ENCODE measurements at regions not wholly inside any gene's neighbourhood (a gene's known extent, or its start where the extent isn't known, plus 50 kb on each side); places are given as distances from the start of the nearest gene placed in this dataset.

DNA sequence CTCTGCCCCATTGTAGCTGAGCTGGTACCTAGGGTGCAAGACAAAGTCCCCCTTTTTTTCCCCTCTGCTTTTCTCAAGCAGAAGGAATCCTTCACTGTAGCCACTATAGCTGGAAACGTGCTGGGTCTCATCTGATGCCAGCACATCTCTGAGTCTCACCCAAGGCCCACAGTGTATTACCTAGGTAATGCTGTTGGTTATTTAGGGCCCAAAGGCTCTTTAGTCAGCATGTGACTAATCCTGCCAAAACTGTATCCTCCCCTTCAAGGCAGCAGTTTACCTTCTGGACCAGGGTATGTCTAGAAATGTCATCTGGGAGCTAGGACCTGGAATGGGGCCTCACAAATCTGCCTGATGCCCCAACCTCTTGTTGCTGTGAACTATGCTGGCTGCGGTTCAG is 423.4 kb downstream of the NUF2 start:
- no peak for DNase-seq (ENCODE audit: low read depth)

DNA sequence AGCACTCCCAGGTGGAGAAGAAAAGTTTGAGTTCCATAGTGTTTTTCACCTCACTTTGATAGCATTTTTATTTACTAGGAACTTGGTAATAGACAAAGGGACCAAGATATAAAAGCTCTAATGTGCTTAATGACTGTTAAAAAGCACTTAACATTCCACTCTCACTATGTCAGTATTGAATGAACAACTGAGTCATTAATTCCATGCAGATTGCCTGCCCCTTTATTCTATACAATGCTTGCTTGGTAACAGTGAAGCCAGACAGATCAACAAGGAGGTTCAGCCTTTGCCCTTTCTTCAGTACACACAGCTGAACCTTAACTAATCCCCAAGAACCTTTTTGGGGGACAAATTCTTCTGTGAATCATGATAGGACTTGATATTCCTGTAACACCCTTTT is 425.5 kb downstream of the NUF2 start:
- DNase-seq (ENCODE audit: low read depth): peak; percentile 9

GRCh38 chr1:163747855-163748254 is 426.1 kb downstream of the NUF2 start:
- DNase-seq (ENCODE audit: low read depth): no peak

DNA sequence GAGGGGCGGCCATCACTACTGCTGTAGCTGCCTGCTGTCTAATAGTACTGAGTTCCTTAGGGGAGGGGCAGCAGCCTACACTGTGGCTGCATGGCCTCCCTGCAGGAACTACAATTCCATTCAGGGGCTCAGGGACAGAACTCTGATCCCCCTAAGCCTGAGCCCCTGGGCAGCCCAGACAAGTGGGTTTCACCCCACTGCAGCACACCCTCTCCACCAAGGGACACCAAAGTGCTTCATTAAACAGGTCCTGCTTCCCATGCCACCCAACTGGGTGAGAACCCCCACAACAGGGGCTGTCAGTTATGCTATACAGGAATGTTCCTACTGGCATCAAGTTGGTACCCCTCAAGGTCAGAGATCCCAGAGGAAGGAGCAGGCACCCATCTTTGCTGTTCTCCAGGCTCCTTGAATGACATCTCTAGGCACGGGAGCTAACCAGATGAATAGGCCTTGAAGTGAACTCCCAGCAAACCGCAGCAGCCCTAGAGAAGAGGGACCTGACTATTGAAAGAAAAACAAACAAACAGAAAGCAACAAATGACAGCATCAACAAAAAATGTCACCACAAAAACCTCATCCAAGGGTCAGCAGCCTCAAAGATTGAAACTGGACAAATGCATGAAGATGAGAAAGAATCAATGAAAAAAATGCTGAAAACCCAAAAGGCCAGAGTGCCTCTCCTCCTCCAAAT is 437.4 kb downstream of the NUF2 start:
- DNase-seq (ENCODE audit: low read depth): peak; percentile 22

DNA sequence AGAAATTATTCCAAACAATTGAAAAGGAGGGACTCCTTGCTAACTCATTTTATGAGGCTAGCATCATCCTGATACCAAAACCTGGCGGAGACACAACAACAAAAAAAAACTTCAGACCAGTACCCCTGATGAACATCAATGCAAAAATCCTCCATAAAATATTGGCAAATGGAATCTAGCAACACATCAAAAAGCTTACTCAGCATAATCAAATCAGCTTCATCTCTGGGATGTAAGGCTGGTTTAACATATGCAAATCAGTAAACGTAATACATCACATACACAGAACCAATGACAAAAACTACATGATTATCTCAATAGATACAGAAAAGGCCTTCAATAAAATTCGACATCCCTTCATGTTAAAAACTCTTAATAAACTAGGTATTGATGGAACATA is 440.1 kb downstream of the NUF2 start:
- no peak for DNase-seq (ENCODE audit: low read depth)

GRCh38 chr1:163766257-163766918 is 444.6 kb downstream of the NUF2 start:
- no peak for DNase-seq (ENCODE audit: low read depth)

DNA sequence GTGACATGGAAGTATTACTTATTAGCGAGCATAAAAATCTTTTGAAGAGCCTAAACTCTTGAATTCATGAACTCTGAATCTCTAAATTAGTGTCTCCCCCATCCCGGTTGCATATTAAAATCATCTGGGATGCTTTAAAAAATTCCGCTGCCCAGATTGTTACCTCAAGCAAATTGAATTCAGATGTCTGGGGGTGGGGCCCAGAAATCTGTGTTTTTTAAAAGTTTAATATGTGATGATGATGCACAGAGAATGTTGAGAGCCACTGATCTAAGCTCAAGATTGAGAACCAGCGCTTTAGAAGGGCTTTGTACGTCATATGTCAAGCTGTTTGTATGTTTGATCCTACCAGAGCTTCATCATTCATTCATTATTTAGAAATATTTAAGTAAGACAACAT is 446.8 kb downstream of the NUF2 start:
- no peak for DNase-seq (ENCODE audit: low read depth)

- no peak for DNase-seq (ENCODE audit: low read depth)
These were observed 448.5 kb downstream of the NUF2 start for GRCh38 chr1:163770265-163770664.

- DNase-seq (ENCODE audit: low read depth): no peak
These were observed 449.9 kb downstream of the NUF2 start for GRCh38 chr1:163771637-163772036.

GRCh38 chr1:163772246-163772645 is 450.5 kb downstream of the NUF2 start:
- DNase-seq (ENCODE audit: low read depth): no peak

GRCh38 chr1:163773396-163773795 is 451.6 kb downstream of the NUF2 start:
- DNase-seq (ENCODE audit: low read depth): no peak

DNA sequence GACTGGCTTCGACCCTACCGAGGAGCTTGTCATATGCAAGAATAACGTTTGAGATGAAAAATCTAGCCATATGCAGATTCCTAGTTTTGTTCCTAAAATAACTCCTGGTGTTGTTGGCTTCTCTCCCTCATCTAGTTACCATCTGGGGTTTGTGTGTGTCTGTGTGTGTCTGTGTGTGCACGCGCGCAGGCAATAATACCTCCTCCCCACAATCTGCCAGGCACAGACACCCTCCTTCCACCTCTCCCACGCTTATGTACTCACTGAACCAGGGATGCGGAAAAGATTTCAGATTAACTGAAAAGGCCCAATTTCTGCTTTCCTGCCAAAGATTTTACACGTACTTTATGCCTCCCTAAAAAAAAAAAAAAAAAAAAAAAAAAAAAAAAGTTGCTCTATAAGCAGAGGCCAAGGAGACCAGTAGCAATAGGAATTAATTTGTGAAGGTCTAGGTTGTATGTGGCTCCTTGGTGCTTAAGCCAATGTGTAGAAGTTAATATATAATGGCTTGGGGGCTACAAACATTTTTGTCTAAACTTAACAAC is 452.7 kb downstream of the NUF2 start:
- no peak for DNase-seq (ENCODE audit: low read depth)

DNA sequence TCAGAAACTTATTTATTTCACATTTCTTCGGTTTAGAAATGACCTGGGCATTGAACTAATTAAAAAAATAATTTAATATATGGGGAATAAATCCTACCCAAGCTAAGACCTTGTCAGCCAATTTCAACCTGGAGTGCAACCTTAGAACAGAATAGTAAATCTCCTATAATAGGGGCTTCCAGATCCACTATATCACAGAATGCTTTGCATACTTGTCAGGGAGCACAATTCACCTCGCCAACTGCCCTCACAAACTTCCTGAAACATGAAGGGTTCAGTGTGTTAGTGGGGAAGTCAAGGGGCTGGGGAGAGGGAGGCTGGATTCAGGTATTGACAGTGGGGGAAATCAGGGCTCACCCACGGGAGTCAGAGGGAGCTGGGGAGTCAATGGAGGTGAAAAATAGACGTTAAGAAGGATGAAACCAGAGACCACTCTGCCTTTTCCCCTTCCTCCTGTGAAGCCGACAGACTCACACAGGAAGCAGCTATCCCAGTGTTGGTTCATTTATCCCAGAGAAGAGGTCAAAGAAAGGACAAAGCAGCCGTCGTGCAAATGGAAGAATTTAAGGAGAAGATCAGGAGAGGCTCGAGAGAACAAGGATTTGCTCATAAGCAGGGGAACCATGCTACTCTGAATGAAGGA is 453.3 kb downstream of the NUF2 start:
- no peak for DNase-seq (ENCODE audit: low read depth)

- no peak for DNase-seq (ENCODE audit: low read depth)
These were observed 455.5 kb downstream of the NUF2 start for GRCh38 chr1:163777205-163777604.

GRCh38 chr1:163781146-163781545 is 459.4 kb downstream of the NUF2 start:
- DNase-seq (ENCODE audit: low read depth): no peak

- no peak for DNase-seq (ENCODE audit: low read depth)
These were observed 464.2 kb downstream of the NUF2 start for GRCh38 chr1:163785868-163786405.

DNA sequence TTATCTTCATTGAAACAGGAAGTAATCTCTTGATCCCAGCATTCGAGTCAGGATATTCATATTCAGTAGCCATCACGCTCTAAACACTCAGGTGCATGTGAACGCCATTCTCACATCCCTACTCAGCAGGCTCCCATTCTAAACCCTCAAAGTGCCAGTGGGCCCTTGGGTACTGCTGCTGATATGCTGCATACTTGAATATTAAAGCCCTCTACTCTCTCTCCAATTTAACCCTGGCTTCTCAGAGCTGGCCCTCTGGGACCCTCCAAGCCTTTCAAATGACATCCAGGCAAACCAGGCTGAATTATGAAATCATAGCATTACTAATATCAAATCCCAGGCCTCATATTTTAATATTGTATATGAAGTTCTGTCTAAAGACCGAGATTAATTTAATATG is 468.2 kb downstream of the NUF2 start:
- DNase-seq (ENCODE audit: low read depth): no peak

- DNase-seq (ENCODE audit: low read depth): no peak
These were observed 472.8 kb downstream of the NUF2 start for GRCh38 chr1:163794551-163794950.

DNA sequence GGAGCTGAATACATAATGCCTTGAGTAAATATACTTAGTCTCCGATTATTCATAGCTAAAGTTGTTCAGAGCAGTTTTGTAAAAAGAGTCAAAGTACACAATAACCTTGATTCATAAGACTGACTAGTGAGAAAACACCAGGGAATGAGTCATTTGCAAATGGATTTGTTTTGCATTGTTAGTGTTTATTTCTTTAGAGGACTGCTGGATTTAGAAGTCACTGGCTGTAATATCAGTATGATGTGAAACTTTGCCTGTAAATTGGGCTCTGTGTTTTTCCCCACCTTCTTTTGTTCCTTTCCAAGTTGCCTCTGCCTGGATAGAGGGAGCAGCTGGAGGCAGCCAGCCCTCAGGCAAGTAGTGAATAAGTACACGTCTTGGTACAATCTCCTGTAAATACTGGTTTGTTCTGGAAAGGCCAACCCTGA is 474.7 kb downstream of the NUF2 start:
- DNase-seq (ENCODE audit: low read depth): peak; percentile 23

- no peak for DNase-seq (ENCODE audit: low read depth)
These were observed 476.1 kb downstream of the NUF2 start for GRCh38 chr1:163797816-163798215.

DNA sequence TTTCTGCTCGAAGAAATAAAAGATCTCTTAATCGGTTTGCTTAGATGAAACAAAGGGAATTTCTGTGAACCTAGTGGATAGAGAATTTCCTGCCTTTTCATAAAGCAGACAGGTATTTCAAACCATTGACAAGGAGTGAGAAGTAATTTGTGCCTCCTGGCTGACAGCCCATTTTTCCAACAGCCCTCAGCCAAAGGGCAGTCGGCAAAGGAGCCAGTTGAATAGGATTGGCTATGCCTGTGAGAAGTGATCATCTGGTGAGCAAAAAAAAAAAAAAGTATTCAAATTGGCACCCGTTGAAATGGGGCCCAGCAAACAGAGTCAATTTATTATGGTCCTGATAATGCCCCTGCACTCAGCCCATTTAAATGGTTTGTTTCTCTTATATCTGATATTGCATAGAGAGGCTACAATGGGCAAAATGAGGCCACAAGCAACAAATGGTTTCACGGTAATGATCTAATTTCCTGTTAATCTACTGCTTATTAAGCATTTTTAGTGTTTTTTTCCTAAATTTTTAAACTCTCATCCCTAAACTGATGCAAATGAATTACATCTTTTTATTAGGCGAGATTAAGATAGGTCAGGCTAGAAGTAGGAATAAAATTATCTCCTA is 477.5 kb downstream of the NUF2 start:
- DNase-seq (ENCODE audit: low read depth): no peak

GRCh38 chr1:163807331-163808049 is 485.7 kb downstream of the NUF2 start:
- DNase-seq (ENCODE audit: low read depth): no peak
